A673 (cell line): ENCODE measurements at regions not wholly inside any gene's neighbourhood (a gene's known extent, or its start where the extent isn't known, plus 50 kb on each side); places are given as distances from the start of the nearest gene placed in this dataset.

Experiments used
- EZH2 ChIP-seq: fragments of 200-600 bp; sonication (generic); IDR thresholded peaks from 2 replicates; pipeline ENCODE4 v1.6.1; 2017; ENCODE audit warnings: borderline replicate concordance, low read depth, mild to moderate bottlenecking, mixed read lengths, antibody characterized with exemption, low read length; ENCODE audit not compliant: poor library complexity, severe bottlenecking
- TF ChIP-seq, protein P1 (sequence below): fragments of 300-800, 200-600 bp; sonication (generic); conservative IDR thresholded peaks from 2 replicates; pipeline ENCODE4 v1.5.1; 2017; ENCODE audit warnings: low read depth, mild to moderate bottlenecking, antibody characterized with exemption, low read length, moderate library complexity, mixed read lengths

DNA sequence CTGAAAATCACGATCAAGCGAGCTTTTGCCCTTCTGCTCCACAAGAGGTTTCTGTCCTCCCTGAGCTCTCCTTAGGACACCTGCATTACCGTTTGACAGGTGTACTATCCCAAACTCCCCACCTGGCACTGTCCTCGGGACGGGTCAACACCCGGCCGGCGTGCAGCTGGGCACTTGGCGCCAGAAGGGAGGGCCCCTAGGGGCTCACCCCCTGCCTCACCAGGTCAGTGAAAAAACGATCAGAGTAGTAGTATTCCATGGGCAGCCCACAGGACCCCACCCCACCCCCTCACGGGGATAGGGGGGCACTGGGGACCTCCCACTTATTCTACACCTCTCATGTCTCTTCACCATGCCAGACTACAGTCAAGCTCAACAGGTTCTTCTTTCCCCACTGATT lies 117.6 kb upstream of the ANKRD30BL start:
- TF ChIP-seq, protein P1, sequence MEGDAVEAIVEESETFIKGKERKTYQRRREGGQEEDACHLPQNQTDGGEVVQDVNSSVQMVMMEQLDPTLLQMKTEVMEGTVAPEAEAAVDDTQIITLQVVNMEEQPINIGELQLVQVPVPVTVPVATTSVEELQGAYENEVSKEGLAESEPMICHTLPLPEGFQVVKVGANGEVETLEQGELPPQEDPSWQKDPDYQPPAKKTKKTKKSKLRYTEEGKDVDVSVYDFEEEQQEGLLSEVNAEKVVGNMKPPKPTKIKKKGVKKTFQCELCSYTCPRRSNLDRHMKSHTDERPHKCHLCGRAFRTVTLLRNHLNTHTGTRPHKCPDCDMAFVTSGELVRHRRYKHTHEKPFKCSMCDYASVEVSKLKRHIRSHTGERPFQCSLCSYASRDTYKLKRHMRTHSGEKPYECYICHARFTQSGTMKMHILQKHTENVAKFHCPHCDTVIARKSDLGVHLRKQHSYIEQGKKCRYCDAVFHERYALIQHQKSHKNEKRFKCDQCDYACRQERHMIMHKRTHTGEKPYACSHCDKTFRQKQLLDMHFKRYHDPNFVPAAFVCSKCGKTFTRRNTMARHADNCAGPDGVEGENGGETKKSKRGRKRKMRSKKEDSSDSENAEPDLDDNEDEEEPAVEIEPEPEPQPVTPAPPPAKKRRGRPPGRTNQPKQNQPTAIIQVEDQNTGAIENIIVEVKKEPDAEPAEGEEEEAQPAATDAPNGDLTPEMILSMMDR, result no peak
- TF ChIP-seq EZH2, result no peak
